RPMI7951 (cell line): ENCODE measurements at regions not wholly inside any gene's neighbourhood (a gene's known extent, or its start where the extent isn't known, plus 50 kb on each side); places are given as distances from the start of the nearest gene placed in this dataset.
"Not testable (repeated sequence)": the region's sequence is repeated elsewhere in the genome, so short reads cannot be mapped to it uniquely, and the experiment has no call there.

Source experiments
- DNase-seq: peaks from one replicate; pipeline ENCODE4 v3.0.0-alpha.2; 2012; ENCODE audit warnings: low read depth

GRCh38 chr1:242813490-242814091 lies 289.1 kb upstream of the PLD5 start:
- DNase-seq: no peak

- DNase-seq: peak; percentile 79
These were observed 286.8 kb upstream of the PLD5 start for GRCh38 chr1:242811092-242811840.

- DNase-seq: no peak
These were observed 281.8 kb upstream of the PLD5 start for GRCh38 chr1:242806324-242806723.

GRCh38 chr1:242805360-242805759 lies 280.9 kb upstream of the PLD5 start:
- DNase-seq: not testable (repeated sequence)

GRCh38 chr1:242802973-242803372 lies 278.5 kb upstream of the PLD5 start:
- no peak for DNase-seq

GRCh38 chr1:242800521-242800920 lies 276.0 kb upstream of the PLD5 start:
- no peak for DNase-seq

- no peak for DNase-seq
These were observed 273.4 kb upstream of the PLD5 start for GRCh38 chr1:242797856-242798255.

- DNase-seq: no peak
These were observed 264.3 kb upstream of the PLD5 start for GRCh38 chr1:242788771-242789170.

GRCh38 chr1:242787968-242788367 lies 263.5 kb upstream of the PLD5 start:
- no peak for DNase-seq

GRCh38 chr1:242784807-242785206 lies 260.3 kb upstream of the PLD5 start:
- no peak for DNase-seq

- no peak for DNase-seq
These were observed 259.6 kb upstream of the PLD5 start for GRCh38 chr1:242784084-242784483.

GRCh38 chr1:242774256-242774655 lies 249.8 kb upstream of the PLD5 start:
- no peak for DNase-seq

- no peak for DNase-seq
These were observed 245.9 kb upstream of the PLD5 start for GRCh38 chr1:242770366-242770765.

GRCh38 chr1:242764161-242764560 lies 239.7 kb upstream of the PLD5 start:
- no peak for DNase-seq

- no peak for DNase-seq
These were observed 237.1 kb upstream of the PLD5 start for GRCh38 chr1:242761556-242761955.

- DNase-seq: no peak
These were observed 230.4 kb upstream of the PLD5 start for GRCh38 chr1:242754926-242755325.

- DNase-seq: no peak
These were observed 229.6 kb upstream of the PLD5 start for GRCh38 chr1:242754125-242754524.

GRCh38 chr1:242747233-242747632 lies 222.7 kb upstream of the PLD5 start:
- DNase-seq: no peak

GRCh38 chr1:242745079-242745478 lies 220.6 kb upstream of the PLD5 start:
- DNase-seq: no peak

- DNase-seq: no peak
These were observed 219.7 kb upstream of the PLD5 start for GRCh38 chr1:242743983-242744780.

- no peak for DNase-seq
These were observed 214.5 kb upstream of the PLD5 start for GRCh38 chr1:242738702-242739645.

GRCh38 chr1:242736611-242737010 lies 212.1 kb upstream of the PLD5 start:
- DNase-seq: no peak
